Mesothelial cell of epicardium (in vitro differentiated cells): ENCODE measurements at regions not wholly inside any gene's neighbourhood (a gene's known extent, or its start where the extent isn't known, plus 50 kb on each side); places are given as distances from the start of the nearest gene placed in this dataset.

Source experiments
- DNase-seq, 2 experiments: peaks; one replicate each; pipeline ENCODE4 v3.0.0; 2021; ENCODE audit warnings: low spot score in 2 of 2; ENCODE audit not compliant: unreplicated experiment in 2 of 2
- H3K27ac Mint-ChIP-seq: 2 replicates; pipeline ENCODE4 v1.8.0; 2021; ENCODE audit warnings: mixed read lengths
- H3K27me3 Mint-ChIP-seq: 2 replicates; pipeline ENCODE4 v1.8.0; 2021; ENCODE audit warnings: low read depth, mixed read lengths
- H3K36me3 Mint-ChIP-seq: 2 replicates; pipeline ENCODE4 v1.8.0; 2021; ENCODE audit warnings: mixed read lengths
- H3K4me1 Mint-ChIP-seq: 2 replicates; pipeline ENCODE4 v1.8.0; 2021; ENCODE audit warnings: mixed read lengths
- H3K4me3 Mint-ChIP-seq: 2 replicates; pipeline ENCODE4 v1.8.0; 2021; ENCODE audit warnings: mild to moderate bottlenecking, moderate library complexity, mixed read lengths
- H3K9me3 Mint-ChIP-seq: 2 replicates; pipeline ENCODE4 v1.8.0; 2021; ENCODE audit warnings: mixed read lengths
- CTCF ChIP-seq: fragments of 200-600 bp; sonication (generic); IDR thresholded peaks from one replicate; pipeline ENCODE4 v1.5.0; 2021; ENCODE audit warnings: antibody characterized with exemption; ENCODE audit not compliant: unreplicated experiment

GRCh38 chr10:128437786-128438345, 311.6 kb upstream of the MKI67 start:
- no peak for DNase-seq
- H3K27ac Mint-ChIP-seq, result no peak overlapping the region
- H3K9me3 Mint-ChIP-seq, result peaks cover 12% of the 10 kb centered on the region
- no peak overlapping the region for H3K4me3 Mint-ChIP-seq
- peaks cover 51% of the 10 kb centered on the region for H3K27me3 Mint-ChIP-seq
- TF ChIP-seq CTCF, result no peak
- no peaks in the 10 kb centered on the region for H3K36me3 Mint-ChIP-seq
- no peaks in the 10 kb centered on the region for H3K4me1 Mint-ChIP-seq

- no peak for DNase-seq
- Mint-ChIP-seq H3K4me3 (no peak overlapping the region), H3K4me1 (no peaks in the 10 kb centered on the region), H3K27me3 (peaks cover 47% of the 10 kb centered on the region), H3K27ac (no peak overlapping the region), H3K9me3 (peaks cover 19% of the 10 kb centered on the region), H3K36me3 (no peaks in the 10 kb centered on the region)
- no peak for TF ChIP-seq CTCF
Observed at GRCh38 chr10:128438417-128439063, 312.3 kb upstream of the MKI67 start.

GRCh38 chr10:128440513-128441160, 314.4 kb upstream of the MKI67 start:
- H3K9me3 Mint-ChIP-seq, result peaks cover 22% of the 10 kb centered on the region
- H3K4me3 Mint-ChIP-seq, result no peak overlapping the region
- H3K36me3 Mint-ChIP-seq, result no peaks in the 10 kb centered on the region
- no peak for DNase-seq
- H3K27me3 Mint-ChIP-seq, result peaks cover 31% of the 10 kb centered on the region
- TF ChIP-seq CTCF, result no peak
- H3K27ac Mint-ChIP-seq, result no peak overlapping the region
- no peaks in the 10 kb centered on the region for H3K4me1 Mint-ChIP-seq

- Mint-ChIP-seq H3K36me3 (no peaks in the 10 kb centered on the region), H3K9me3 (peaks cover 32% of the 10 kb centered on the region), H3K4me1 (no peaks in the 10 kb centered on the region), H3K27ac (no peak overlapping the region), H3K27me3 (peaks cover 14% of the 10 kb centered on the region), H3K4me3 (no peak overlapping the region)
- DNase-seq, result no peak
- TF ChIP-seq CTCF, result no peak
Observed at GRCh38 chr10:128443925-128444518, 317.8 kb upstream of the MKI67 start.

GRCh38 chr10:128448796-128449195, 322.6 kb upstream of the MKI67 start:
- H3K27ac Mint-ChIP-seq, result no peak overlapping the region
- no peak for TF ChIP-seq CTCF
- H3K4me1 Mint-ChIP-seq, result no peaks in the 10 kb centered on the region
- DNase-seq, result no peak
- peaks cover 19% of the 10 kb centered on the region for H3K27me3 Mint-ChIP-seq
- H3K36me3 Mint-ChIP-seq, result no peaks in the 10 kb centered on the region
- H3K9me3 Mint-ChIP-seq, result peaks cover 10% of the 10 kb centered on the region
- no peak overlapping the region for H3K4me3 Mint-ChIP-seq
